HG02798 (cell line): ENCODE measurements at regions not wholly inside any gene's neighbourhood (a gene's known extent, or its start where the extent isn't known, plus 50 kb on each side); places are given as distances from the start of the nearest gene placed in this dataset.
"Not testable (repeated sequence)": the region's sequence is repeated elsewhere in the genome, so short reads cannot be mapped to it uniquely, and the experiment has no call there.

ENCODE experiments used
- ATAC-seq: cut with Tn5 transposase; IDR thresholded peaks from one replicate; pipeline ENCODE4 v1.9.1; 2021; ENCODE audit warnings: mild to moderate bottlenecking; ENCODE audit not compliant: unreplicated experiment, poor library complexity

GRCh38 chr15:26087395-26087794 lies 224.3 kb upstream of the ATP10A start:
- ATAC-seq: no peak

DNA sequence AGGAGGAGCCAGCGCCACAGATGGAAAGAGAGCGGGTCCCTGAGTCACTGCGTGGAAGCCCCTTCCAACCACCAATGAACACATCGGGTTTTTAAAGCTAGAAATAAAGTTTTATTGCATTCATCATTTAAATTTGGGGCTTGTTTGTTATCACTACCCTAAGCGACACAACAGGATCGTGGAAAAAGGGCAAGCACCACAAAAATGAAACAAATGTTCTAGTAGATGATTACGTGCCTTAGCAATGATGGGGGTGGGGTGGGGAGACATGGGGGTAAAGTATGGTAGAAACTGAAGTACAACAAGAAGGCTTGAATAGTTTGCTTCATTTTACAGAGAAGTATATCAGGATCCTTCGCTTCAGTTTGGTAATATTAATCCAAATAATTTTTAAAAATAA lies 221.6 kb upstream of the ATP10A start:
- ATAC-seq: no peak

GRCh38 chr15:26083896-26084295 lies 220.8 kb upstream of the ATP10A start:
- no peak for ATAC-seq

DNA sequence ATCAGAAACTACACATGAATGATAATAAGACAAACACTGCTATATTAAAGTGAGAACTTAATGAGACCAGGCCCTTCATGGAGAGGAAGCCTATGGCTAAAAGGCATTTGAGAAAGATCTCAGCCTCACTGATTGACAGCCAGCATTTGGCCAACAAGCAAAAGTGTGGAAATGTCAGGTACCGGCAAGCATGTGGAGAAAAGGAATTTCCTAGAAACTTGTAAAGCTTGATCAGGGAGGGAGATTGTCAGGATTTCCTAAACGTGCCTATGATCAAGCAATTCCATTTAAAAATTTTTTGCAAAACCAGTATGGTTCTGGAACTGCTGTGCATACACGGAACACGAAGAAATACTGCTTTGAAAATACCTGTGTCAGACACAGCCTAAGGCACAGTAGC lies 220.3 kb upstream of the ATP10A start:
- ATAC-seq: no peak

GRCh38 chr15:26082221-26083109 lies 219.3 kb upstream of the ATP10A start:
- ATAC-seq: peak; percentile 94

DNA sequence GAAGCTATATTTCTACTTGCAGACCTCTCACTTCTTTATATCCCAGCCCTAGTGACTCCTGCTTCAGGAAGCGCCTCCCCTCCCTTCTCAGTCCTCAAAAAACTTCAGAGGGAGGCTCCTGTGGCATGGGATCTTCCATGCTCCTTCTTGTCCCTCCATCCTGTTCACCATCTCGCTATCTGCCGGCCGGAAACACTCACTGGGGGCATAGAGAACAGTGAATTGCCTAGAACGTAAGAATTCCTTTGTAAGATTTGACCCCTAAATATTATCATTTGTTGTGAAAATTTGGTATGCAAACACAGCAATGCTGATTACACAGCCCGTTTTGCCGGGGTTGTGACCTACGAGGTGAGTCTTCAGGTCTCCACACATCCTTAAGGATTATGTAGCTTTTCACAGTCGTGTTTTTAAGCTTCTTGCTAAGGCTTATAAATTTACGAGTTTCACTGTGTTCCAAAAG lies 218.7 kb upstream of the ATP10A start:
- no peak for ATAC-seq

DNA sequence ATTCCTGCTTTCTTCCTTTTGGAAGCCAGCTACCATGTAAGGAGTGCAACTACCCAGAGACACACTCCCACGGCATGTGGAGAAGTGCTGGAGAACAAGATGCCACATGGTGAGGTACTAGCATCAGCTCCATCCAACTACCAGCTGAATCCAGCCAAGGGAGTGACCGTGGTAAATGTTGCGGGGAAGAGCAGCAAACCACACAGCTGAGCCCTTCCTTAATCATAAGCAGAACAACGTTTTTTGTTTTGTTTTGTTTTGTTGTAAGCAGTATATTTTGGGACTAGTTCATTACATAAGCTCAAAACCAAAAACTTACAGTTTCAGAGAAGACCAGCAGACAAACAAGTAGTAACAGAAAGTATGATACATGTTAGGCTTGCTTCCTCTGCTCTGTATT lies 212.6 kb upstream of the ATP10A start:
- no peak for ATAC-seq

GRCh38 chr15:26073430-26074333 lies 210.6 kb upstream of the ATP10A start:
- no peak for ATAC-seq

DNA sequence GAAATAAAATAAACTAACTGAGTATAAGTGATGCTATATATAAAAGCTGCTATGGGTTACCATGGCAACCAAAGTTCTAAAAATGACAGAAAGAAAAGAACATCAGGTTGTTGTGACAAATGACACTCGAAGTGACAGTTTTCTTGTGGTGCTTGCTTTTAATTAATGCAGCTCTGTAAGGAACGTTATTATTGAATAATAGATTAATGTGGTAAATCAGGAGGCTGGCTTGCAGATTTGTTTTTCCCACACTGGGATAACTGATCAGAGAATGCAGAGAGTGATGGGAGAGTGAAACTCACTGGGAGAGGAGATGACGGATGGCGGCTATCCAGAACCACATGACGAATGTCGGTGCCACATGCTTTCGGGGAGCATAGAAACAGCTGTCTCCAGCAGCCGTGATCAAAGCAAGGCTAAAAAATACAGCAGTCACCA lies 207.0 kb upstream of the ATP10A start:
- ATAC-seq: no peak

- ATAC-seq: no peak
These were observed 206.1 kb upstream of the ATP10A start for GRCh38 chr15:26069231-26069641.

- no peak for ATAC-seq
These were observed 203.8 kb upstream of the ATP10A start for GRCh38 chr15:26066896-26067295.

- ATAC-seq: no peak
These were observed 202.6 kb upstream of the ATP10A start for GRCh38 chr15:26065723-26066122.

- ATAC-seq: no peak
These were observed 198.1 kb upstream of the ATP10A start for GRCh38 chr15:26061248-26061647.

- not testable (repeated sequence) for ATAC-seq
These were observed 193.6 kb upstream of the ATP10A start for GRCh38 chr15:26056766-26057165.

- no peak for ATAC-seq
These were observed 188.9 kb upstream of the ATP10A start for GRCh38 chr15:26051761-26052675.

GRCh38 chr15:26050984-26051383 lies 187.9 kb upstream of the ATP10A start:
- ATAC-seq: no peak

GRCh38 chr15:26049900-26050657 lies 187.0 kb upstream of the ATP10A start:
- ATAC-seq: no peak

GRCh38 chr15:26048669-26049068 lies 185.5 kb upstream of the ATP10A start:
- ATAC-seq: no peak

- no peak for ATAC-seq
These were observed 182.4 kb upstream of the ATP10A start for GRCh38 chr15:26045516-26045915.
